Fibroblast of peridontal ligament (primary cell): ENCODE measurements at regions not wholly inside any gene's neighbourhood (a gene's known extent, or its start where the extent isn't known, plus 50 kb on each side); places are given as distances from the start of the nearest gene placed in this dataset.

Source experiments
- DNase-seq: peaks from one replicate; pipeline ENCODE4 v3.0.0-alpha.2; 2010; ENCODE audit errors: extremely low read depth

- no peak for DNase-seq
Observed at GRCh38 chr5:77569409-77569808, 69.1 kb downstream of the OTP start.

GRCh38 chr5:77568555-77568954 is 70.0 kb downstream of the OTP start:
- no peak for DNase-seq

GRCh38 chr5:77568082-77568481 is 70.4 kb downstream of the OTP start:
- DNase-seq: no peak

GRCh38 chr5:77563475-77563874 is 71.4 kb upstream of the WDR41 start:
- no peak for DNase-seq

GRCh38 chr5:77561965-77562364 is 69.8 kb upstream of the WDR41 start:
- no peak for DNase-seq

- peak; percentile 73 for DNase-seq
Observed at GRCh38 chr5:77560677-77561263, 68.7 kb upstream of the WDR41 start.

GRCh38 chr5:77558266-77558665 is 66.2 kb upstream of the WDR41 start:
- no peak for DNase-seq

GRCh38 chr5:77550406-77550805 is 58.3 kb upstream of the WDR41 start:
- DNase-seq: peak; percentile 47

- DNase-seq: no peak
Observed at GRCh38 chr5:77545285-77545684, 53.2 kb upstream of the WDR41 start.
